ENCODE measurements at regions not wholly inside any gene's neighbourhood (a gene's known extent, or its start where the extent isn't known, plus 50 kb on each side); places are given as distances from the start of the nearest gene placed in this dataset.

DNA sequence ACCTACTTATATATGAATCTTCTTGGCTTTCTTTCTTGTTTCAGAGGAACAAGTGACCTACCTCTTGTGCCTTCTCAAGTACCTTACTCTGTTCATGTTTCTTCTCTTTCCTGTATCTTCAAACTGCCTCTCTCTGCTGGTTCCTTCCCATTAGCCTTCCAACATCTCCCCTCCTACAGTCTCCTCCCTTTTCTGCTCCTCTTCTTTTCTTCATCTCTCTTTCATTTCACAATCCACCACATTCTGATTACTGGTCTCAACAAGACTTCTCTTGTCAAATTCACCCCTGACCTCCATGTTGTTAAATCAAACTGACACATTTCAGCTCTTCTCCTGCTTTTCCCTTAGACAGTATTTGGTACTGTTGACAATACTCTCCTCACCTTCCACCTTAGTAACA is 95.6 kb downstream of the BRMS1L start:
- BruUV-seq (replicated peaks), result no TSS peak
- POLR2A ChIA-PET, result interaction anchor here (1.0 kb wide), 1 partner anchor 17 kb away, joined by 3 read pairs; no protein-coding TSS in a partner anchor
- TF ChIP-seq RCOR1 (IDR thresholded peaks at IDR 0.05; ENCODE audit: borderline replicate concordance in 1 of 2, low read depth in 2 of 2, low read length in 2 of 2) (no peak), NR2C2 (CRISPR knock-in tag; IDR thresholded peaks at IDR 0.05) (no peak), NR2C2 (tag; IDR thresholded peaks at IDR 0.05) (no peak), NR3C1 (CRISPR knock-in tag; IDR thresholded peaks at IDR 0.05) (no peak), ZNF184 (CRISPR knock-in tag; IDR thresholded peaks at IDR 0.05) (no peak), NONO (IDR thresholded peaks at IDR 0.05; ENCODE audit: low read depth in 2 of 2, low read length in 1 of 2) (no peak), ILK (tag; IDR thresholded peaks at IDR 0.05; ENCODE audit: borderline replicate concordance, low read depth) (no peak), CEBPB (tag; IDR thresholded peaks at IDR 0.05) (no peak), TAF15 (IDR thresholded peaks at IDR 0.05; ENCODE audit: low read depth, low read length) (no peak)
- TF ChIP-seq, protein P1, sequence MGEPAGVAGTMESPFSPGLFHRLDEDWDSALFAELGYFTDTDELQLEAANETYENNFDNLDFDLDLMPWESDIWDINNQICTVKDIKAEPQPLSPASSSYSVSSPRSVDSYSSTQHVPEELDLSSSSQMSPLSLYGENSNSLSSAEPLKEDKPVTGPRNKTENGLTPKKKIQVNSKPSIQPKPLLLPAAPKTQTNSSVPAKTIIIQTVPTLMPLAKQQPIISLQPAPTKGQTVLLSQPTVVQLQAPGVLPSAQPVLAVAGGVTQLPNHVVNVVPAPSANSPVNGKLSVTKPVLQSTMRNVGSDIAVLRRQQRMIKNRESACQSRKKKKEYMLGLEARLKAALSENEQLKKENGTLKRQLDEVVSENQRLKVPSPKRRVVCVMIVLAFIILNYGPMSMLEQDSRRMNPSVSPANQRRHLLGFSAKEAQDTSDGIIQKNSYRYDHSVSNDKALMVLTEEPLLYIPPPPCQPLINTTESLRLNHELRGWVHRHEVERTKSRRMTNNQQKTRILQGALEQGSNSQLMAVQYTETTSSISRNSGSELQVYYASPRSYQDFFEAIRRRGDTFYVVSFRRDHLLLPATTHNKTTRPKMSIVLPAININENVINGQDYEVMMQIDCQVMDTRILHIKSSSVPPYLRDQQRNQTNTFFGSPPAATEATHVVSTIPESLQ (CRISPR knock-in tag; IDR thresholded peaks at IDR 0.05), result no peak
- TF ChIP-seq, protein P2, sequence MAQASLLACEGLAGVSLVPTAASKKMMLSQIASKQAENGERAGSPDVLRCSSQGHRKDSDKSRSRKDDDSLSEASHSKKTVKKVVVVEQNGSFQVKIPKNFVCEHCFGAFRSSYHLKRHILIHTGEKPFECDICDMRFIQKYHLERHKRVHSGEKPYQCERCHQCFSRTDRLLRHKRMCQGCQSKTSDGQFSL (CRISPR knock-in tag; IDR thresholded peaks at IDR 0.05), result no peak
- TF ChIP-seq, protein P2 (tag; IDR thresholded peaks at IDR 0.05), result no peak

More for the DNA sequence above, 95.6 kb downstream of the BRMS1L start:
- intact Hi-C loops (cut with micrococcal nuclease), result no loop called here
- in situ Hi-C loops (cut with MboI), result no loop called here
- Histone ChIP-seq H3K4me1 (replicated peaks in 1 of 2; ENCODE audit: control insufficient read depth in 2 of 2, insufficient read depth in 2 of 2, low read length in 2 of 2) (no peaks in the 10 kb centered on the region), H3K9me1 (ENCODE audit: control insufficient read depth, insufficient read depth, low read length) (no peaks in the 10 kb centered on the region), H3K9ac (ENCODE audit: insufficient read depth in 1 of 2, low read depth in 2 of 2, low read length in 2 of 2) (no peak overlapping the region), H3K36me3 (ENCODE audit: control insufficient read depth, insufficient read depth, low read length) (no peaks in the 10 kb centered on the region), H3K27ac (ENCODE audit: extremely low read depth, low read depth, low read length) (no peak overlapping the region), H3K4me3 (no peak overlapping the region), H3K9me3 (replicated peaks; ENCODE audit: control insufficient read depth, insufficient read depth, low read depth, low read length) (no peaks in the 10 kb centered on the region), H3K4me2 (ENCODE audit: insufficient read depth, low read length) (no peak overlapping the region), H4K20me1 (replicated peaks; ENCODE audit: control insufficient read depth, insufficient read depth, low read length) (no peaks in the 10 kb centered on the region), H2AFZ (ENCODE audit: low read depth, low read length) (no peak overlapping the region), H3K79me2 (ENCODE audit: control insufficient read depth, insufficient read depth, low read length) (no peaks in the 10 kb centered on the region), H3K27me3 (ENCODE audit: control insufficient read depth in 2 of 2, insufficient read depth in 2 of 2, low read length in 2 of 2) (no peaks in the 10 kb centered on the region)
- ATAC-seq (no peak), DNase-seq (ENCODE audit: extremely low read depth in 1 of 4, low spot score in 3 of 4) (no peak), FAIRE-seq (no peak)
- CTCF ChIA-PET (ENCODE audit: low intra/inter-chr PET ratio), result no interaction called here

Measured in K562 (cell line).